WERI-Rb-1 (cell line): ENCODE measurements at regions not wholly inside any gene's neighbourhood (a gene's known extent, or its start where the extent isn't known, plus 50 kb on each side); places are given as distances from the start of the nearest gene placed in this dataset.

Experiments used
- DNase-seq: peaks from one replicate; pipeline ENCODE4 v3.0.0-alpha.2; 2020
- H3K27ac ChIP-seq: fragments of 250-450 bp; sonication (Bioruptor Pico); 2 replicates; pipeline ENCODE4 v1.5.1; 2020; ENCODE audit warnings: mild to moderate bottlenecking, moderate library complexity
- H3K27me3 ChIP-seq: fragments of 250-450 bp; sonication (Bioruptor Pico); 2 replicates; pipeline ENCODE4 v1.5.1; 2021; ENCODE audit warnings: mild to moderate bottlenecking, low read depth, moderate library complexity; ENCODE audit not compliant: insufficient read depth, severe bottlenecking
- H3K36me3 ChIP-seq: fragments of 250-450 bp; sonication (Bioruptor Pico); 2 replicates; pipeline ENCODE4 v1.5.1; 2020; ENCODE audit warnings: mild to moderate bottlenecking, moderate library complexity
- H3K4me3 ChIP-seq: 2 replicates; pipeline ENCODE4 v1.5.1; 2011; ENCODE audit warnings: low read depth, mild to moderate bottlenecking, control low read depth, low read length
- H3K9me3 ChIP-seq: fragments of 250-450 bp; sonication (Bioruptor Pico); 2 replicates; pipeline ENCODE4 v1.5.1; 2021; ENCODE audit warnings: mild to moderate bottlenecking, moderate library complexity; ENCODE audit not compliant: severe bottlenecking
- TF ChIP-seq, protein P1 (sequence below): IDR thresholded peaks from 2 replicates; pipeline ENCODE4 v1.5.1; 2011; ENCODE audit warnings: low read depth, mild to moderate bottlenecking, control low read depth, inconsistent platforms, low read length

DNA sequence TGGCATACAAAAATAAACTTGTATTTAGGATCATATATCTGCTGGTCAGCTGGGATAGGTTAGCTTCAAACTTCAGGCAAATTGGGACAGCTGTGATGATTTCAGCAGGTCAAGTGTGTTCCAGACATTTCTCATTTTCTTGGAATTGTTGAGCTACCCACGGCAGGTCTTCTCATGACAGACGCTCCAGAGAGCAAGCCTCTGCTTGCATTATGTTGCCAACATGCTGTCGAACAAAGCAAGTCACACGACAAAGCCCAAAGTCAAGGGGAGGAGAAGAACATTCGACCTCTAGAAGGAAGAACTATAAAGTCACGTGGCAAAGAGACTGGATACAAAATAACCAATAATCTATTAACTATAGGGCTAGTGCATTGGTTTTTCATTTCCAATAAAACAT, 103.5 kb downstream of the RAB18 start:
- no peaks in the 10 kb centered on the region for H3K9me3 ChIP-seq
- no peak for DNase-seq
- no peaks in the 10 kb centered on the region for H3K36me3 ChIP-seq
- H3K4me3 ChIP-seq: no peak overlapping the region
- TF ChIP-seq, protein P1, sequence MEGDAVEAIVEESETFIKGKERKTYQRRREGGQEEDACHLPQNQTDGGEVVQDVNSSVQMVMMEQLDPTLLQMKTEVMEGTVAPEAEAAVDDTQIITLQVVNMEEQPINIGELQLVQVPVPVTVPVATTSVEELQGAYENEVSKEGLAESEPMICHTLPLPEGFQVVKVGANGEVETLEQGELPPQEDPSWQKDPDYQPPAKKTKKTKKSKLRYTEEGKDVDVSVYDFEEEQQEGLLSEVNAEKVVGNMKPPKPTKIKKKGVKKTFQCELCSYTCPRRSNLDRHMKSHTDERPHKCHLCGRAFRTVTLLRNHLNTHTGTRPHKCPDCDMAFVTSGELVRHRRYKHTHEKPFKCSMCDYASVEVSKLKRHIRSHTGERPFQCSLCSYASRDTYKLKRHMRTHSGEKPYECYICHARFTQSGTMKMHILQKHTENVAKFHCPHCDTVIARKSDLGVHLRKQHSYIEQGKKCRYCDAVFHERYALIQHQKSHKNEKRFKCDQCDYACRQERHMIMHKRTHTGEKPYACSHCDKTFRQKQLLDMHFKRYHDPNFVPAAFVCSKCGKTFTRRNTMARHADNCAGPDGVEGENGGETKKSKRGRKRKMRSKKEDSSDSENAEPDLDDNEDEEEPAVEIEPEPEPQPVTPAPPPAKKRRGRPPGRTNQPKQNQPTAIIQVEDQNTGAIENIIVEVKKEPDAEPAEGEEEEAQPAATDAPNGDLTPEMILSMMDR: no peak
- no peaks in the 10 kb centered on the region for H3K27me3 ChIP-seq
- no peak overlapping the region for H3K27ac ChIP-seq

DNA sequence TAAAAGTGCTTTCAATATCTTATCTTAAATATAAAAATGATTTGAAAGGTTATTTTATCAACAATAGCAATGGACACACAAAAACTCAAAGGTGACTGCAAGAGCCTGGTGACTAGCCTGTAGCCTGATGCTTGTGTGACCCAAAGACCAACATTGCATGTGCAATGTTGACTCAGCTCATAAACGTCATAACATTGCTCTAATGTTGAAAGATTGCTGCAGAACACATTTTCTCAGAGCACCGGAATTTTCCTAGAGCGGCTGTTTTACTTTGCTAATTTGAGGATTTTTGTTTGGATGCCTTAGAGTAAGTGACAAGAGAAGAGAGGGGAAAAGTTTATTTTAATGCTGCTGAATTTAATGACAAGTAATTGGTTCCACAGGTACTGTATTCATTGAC, 107.1 kb downstream of the RAB18 start:
- H3K4me3 ChIP-seq: no peak overlapping the region
- no peak for DNase-seq
- H3K27ac ChIP-seq: no peak overlapping the region
- no peaks in the 10 kb centered on the region for H3K36me3 ChIP-seq
- TF ChIP-seq, protein P1: no peak
- H3K9me3 ChIP-seq: no peaks in the 10 kb centered on the region
- H3K27me3 ChIP-seq: no peaks in the 10 kb centered on the region

DNA sequence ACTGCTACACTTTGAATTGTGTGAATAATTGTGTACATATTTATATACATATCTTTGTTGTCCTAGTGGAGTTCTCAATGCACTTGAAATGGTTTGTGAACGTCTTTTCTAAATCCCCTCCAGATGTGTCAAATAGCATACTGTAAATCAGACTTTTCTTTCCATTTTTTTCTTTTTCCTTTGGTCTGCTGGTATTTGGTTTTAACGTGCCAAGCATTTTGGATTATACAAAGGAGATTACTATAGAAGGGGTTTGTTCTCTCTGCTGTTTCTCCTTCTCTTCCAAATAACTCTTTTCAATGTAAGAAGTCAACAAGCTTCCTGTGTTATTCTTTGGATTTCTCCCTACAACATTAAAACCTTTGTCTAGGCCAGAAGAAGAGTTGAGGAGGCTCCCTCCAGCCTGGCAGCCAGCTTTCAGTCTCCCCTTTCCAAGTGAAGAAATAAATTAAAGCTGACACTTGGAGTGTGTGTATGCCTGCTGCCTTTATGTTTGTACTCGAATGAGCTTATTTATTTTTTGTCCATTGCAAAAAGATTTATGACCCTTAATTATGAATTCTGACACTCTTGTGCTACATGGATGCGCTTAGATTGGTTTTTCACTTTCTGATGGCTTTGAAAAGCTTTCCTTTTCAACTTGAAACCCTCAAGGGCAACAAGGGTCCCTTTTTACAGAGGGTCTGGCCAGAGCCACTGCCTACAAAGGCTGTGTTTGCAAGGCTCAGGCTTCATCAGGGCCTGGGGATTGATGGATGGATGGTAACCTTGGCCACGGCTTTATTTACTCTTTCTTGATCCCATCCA, 107.8 kb downstream of the RAB18 start:
- TF ChIP-seq, protein P1: no peak
- Histone ChIP-seq H3K4me3 (no peak overlapping the region), H3K9me3 (no peaks in the 10 kb centered on the region), H3K27me3 (no peaks in the 10 kb centered on the region), H3K27ac (no peak overlapping the region), H3K36me3 (no peaks in the 10 kb centered on the region)
- no peak for DNase-seq

DNA sequence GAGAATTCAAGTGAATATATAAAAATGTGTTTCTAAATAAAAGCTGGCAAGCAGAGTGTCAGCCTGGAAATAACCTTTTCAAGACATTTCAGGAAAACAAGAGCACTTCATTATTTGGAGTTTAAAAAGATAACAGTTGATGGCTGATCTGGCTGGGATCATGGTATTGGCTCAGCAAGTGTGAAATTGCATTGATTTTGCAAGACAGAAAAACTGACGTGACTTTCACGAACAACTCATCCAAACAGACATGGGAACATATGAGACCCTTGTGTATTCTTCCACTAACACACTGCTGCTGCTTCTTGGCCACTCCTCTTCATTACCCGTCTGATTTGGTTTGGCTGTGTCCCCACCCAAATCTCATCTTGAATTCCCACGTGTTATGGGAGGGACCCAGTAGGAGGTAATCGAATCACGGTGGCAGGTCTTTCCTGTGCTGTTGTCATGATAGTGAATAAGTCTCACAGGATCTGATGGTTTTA, 108.5 kb downstream of the RAB18 start:
- no peak overlapping the region for H3K4me3 ChIP-seq
- H3K27me3 ChIP-seq: no peaks in the 10 kb centered on the region
- TF ChIP-seq, protein P1: no peak
- H3K9me3 ChIP-seq: no peaks in the 10 kb centered on the region
- H3K27ac ChIP-seq: no peak overlapping the region
- DNase-seq: no peak
- H3K36me3 ChIP-seq: no peaks in the 10 kb centered on the region

DNA sequence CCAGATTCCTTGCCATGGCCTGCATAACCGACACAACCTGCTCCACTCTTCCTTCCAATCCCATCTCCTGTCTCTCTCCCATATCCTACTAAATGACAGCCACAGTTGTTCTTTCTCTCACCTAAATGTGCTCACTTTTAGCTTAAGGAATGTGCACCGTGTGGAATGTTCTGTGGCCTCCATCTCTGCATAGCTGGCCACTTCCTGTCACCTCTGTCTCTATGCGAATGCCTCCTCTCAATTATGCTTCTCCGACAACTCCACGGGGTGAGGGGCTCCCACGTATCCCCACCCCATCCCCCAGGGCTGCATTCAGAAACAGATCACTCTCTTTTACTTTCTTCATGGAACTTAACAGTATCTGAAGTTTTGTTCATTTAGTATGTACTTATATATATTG, 110.7 kb downstream of the RAB18 start:
- Histone ChIP-seq H3K36me3 (no peaks in the 10 kb centered on the region), H3K27ac (no peak overlapping the region)
- TF ChIP-seq, protein P1: no peak

More for the DNA sequence above, 110.7 kb downstream of the RAB18 start:
- Histone ChIP-seq H3K27me3 (no peaks in the 10 kb centered on the region), H3K4me3 (no peak overlapping the region), H3K9me3 (no peaks in the 10 kb centered on the region)
- DNase-seq: no peak
